ENCODE measurements at regions not wholly inside any gene's neighbourhood (a gene's known extent, or its start where the extent isn't known, plus 50 kb on each side); places are given as distances from the start of the nearest gene placed in this dataset.

DNA sequence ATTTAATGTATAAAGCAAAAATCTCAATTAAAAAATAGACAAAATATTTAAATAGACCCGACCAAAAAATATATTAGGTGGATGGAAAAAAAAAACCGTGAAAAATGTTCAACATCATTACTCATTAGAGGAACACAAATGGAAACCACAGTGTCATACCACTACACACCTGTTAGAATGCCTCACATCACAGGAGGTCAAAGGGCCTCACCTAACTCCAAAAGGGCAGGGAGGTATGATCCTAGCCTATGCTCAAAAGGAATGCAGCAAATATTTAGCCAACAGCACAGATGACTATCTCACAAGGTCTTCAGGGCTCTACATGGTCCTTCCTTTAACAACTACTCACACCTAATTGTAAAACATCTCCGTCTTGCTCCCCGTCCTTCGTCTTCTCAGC is 185.5 kb upstream of the SETBP1 start:
- TF ChIP-seq POLR2AphosphoS5 (IDR thresholded peaks at IDR 0.05; ENCODE audit: borderline replicate concordance, low read depth, low read length) (no peak), EZH2 (IDR thresholded peaks at IDR 0.05) (no peak)

Data from SK-N-MC (cell line).